ENCODE measurements at regions not wholly inside any gene's neighbourhood (a gene's known extent, or its start where the extent isn't known, plus 50 kb on each side); places are given as distances from the start of the nearest gene placed in this dataset.

DNA sequence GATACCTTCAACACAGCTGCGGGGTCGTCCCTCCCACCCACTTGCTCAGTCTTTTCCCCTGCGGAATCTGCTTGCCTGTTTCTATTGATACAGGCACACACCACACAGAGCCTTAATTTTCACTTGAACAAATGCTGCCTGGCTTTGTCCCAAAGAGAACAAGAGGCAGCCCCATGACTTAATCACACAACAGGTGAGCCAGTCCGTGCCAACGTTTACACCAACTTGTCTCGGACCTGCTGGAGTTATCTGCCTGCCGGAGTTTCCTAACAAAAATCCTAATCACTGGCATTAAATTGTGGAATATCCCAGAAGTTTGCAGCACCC is 186.8 kb upstream of the RREB1 start:
- intact Hi-C loops (cut with micrococcal nuclease) = no loop called here
- Mint-ChIP-seq H3K27ac (ENCODE audit: low read depth, unreplicated experiment) (no peak overlapping the region), H3K9me3 (ENCODE audit: unreplicated experiment) (no peaks in the 10 kb centered on the region), H3K4me1 (ENCODE audit: insufficient read depth, unreplicated experiment) (peaks cover 28% of the 10 kb centered on the region), H3K4me3 (ENCODE audit: unreplicated experiment) (no peak overlapping the region), H3K36me3 (ENCODE audit: insufficient read depth, unreplicated experiment) (no peaks in the 10 kb centered on the region), H3K27me3 (ENCODE audit: insufficient read depth, unreplicated experiment) (no peaks in the 10 kb centered on the region)
- ChIA-PET CTCF (interaction anchor here (0.5 kb wide), 1 partner anchor 71 kb away, joined by 3 read pairs; no protein-coding TSS in a partner anchor), POLR2A (no interaction called here)
- no peak for DNase-seq (ENCODE audit: unreplicated experiment)
- TF ChIP-seq, protein P1, sequence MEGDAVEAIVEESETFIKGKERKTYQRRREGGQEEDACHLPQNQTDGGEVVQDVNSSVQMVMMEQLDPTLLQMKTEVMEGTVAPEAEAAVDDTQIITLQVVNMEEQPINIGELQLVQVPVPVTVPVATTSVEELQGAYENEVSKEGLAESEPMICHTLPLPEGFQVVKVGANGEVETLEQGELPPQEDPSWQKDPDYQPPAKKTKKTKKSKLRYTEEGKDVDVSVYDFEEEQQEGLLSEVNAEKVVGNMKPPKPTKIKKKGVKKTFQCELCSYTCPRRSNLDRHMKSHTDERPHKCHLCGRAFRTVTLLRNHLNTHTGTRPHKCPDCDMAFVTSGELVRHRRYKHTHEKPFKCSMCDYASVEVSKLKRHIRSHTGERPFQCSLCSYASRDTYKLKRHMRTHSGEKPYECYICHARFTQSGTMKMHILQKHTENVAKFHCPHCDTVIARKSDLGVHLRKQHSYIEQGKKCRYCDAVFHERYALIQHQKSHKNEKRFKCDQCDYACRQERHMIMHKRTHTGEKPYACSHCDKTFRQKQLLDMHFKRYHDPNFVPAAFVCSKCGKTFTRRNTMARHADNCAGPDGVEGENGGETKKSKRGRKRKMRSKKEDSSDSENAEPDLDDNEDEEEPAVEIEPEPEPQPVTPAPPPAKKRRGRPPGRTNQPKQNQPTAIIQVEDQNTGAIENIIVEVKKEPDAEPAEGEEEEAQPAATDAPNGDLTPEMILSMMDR (IDR thresholded peaks at IDR 0.05; ENCODE audit: unreplicated experiment) = no peak
- no TSS peak for BruUV-seq (replicated peaks)

DNA sequence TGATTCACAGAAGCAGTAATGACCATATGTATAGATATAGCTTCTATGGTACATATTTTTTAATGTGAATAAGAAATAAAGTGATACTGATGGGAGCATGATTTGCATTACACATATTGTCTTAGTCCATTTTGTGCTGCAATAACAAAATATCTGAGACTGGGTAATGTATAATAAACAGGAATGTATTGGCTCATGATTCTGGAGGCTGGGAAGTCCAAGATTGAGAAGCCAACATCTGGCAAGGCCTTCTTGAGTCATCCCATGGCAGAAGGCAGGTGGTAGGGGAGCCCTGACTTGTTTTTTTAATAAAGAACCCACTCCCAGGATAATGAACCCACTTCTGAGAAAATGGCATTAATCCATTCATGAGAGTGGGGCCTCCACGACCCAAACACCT is 185.6 kb upstream of the RREB1 start:
- intact Hi-C loops (cut with micrococcal nuclease) = no loop called here
- ChIA-PET POLR2A (interaction anchor here (0.7 kb wide), 1 partner anchor 206 kb away, joined by 3 read pairs; no protein-coding TSS in a partner anchor), CTCF (no interaction called here)
- H3K4me1 Mint-ChIP-seq (ENCODE audit: insufficient read depth, unreplicated experiment) = peaks cover 25% of the 10 kb centered on the region
- no peak overlapping the region for H3K27ac Mint-ChIP-seq (ENCODE audit: low read depth, unreplicated experiment)
- no peaks in the 10 kb centered on the region for H3K36me3 Mint-ChIP-seq (ENCODE audit: insufficient read depth, unreplicated experiment)
- no peaks in the 10 kb centered on the region for H3K9me3 Mint-ChIP-seq (ENCODE audit: unreplicated experiment)
- TF ChIP-seq, protein P1 (IDR thresholded peaks at IDR 0.05; ENCODE audit: unreplicated experiment) = no peak
- BruUV-seq (replicated peaks) = no TSS peak
- no peaks in the 10 kb centered on the region for H3K27me3 Mint-ChIP-seq (ENCODE audit: insufficient read depth, unreplicated experiment)
- DNase-seq (ENCODE audit: unreplicated experiment) = no peak
- H3K4me3 Mint-ChIP-seq (ENCODE audit: unreplicated experiment) = no peak overlapping the region

DNA sequence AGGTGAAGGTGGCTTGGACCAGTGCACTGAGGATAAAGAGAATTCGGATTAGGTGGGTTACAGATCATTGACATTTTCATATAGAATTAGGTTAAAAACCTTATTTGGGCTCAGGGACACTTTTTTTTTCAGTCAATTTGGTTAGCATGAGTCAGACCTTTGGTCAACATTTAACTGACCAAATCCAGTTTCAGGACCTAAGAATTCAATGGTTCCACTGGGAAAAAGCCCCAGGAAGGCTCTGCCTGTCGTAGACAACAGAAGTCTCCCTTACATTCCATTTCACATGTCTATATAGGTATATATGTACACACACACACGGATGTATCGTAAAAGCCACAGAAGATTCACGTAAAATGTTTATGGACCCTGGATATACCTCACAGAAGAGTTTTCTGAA is 184.2 kb upstream of the RREB1 start:
- no peaks in the 10 kb centered on the region for H3K9me3 Mint-ChIP-seq (ENCODE audit: unreplicated experiment)

DNA sequence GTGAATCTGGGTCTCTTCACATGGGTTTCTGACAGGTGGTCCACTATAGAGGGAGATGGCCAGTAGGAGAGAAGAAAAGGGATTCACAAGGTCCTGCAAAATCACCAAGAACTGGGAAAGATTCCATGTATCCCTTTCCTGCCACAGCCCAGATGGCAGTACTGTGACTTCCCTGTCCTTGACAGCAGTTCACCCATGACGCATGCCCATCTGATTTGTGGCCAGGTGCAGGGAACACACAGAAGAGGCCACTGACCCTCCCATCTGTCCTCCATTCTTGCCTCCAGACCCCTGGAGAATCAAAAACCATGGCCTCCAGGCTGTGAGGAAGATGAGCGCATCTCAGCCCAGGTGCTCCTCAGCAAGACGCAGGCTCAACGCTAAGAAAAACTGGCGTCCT is 183.1 kb upstream of the RREB1 start:
- DNase-seq (ENCODE audit: unreplicated experiment) = no peak
- no peak overlapping the region for H3K4me3 Mint-ChIP-seq (ENCODE audit: unreplicated experiment)
- intact Hi-C loops (cut with micrococcal nuclease) = no loop called here
- TF ChIP-seq, protein P1 (IDR thresholded peaks at IDR 0.05; ENCODE audit: unreplicated experiment) = no peak
- H3K36me3 Mint-ChIP-seq (ENCODE audit: insufficient read depth, unreplicated experiment) = no peaks in the 10 kb centered on the region
- no peaks in the 10 kb centered on the region for H3K27me3 Mint-ChIP-seq (ENCODE audit: insufficient read depth, unreplicated experiment)
- no TSS peak for BruUV-seq (replicated peaks)
- H3K9me3 Mint-ChIP-seq (ENCODE audit: unreplicated experiment) = no peaks in the 10 kb centered on the region
- ChIA-PET CTCF (no interaction called here), POLR2A (no interaction called here)
- H3K27ac Mint-ChIP-seq (ENCODE audit: low read depth, unreplicated experiment) = no peak overlapping the region
- peaks cover 22% of the 10 kb centered on the region for H3K4me1 Mint-ChIP-seq (ENCODE audit: insufficient read depth, unreplicated experiment)

More for the DNA sequence above, 184.2 kb upstream of the RREB1 start:
- TF ChIP-seq, protein P1 (IDR thresholded peaks at IDR 0.05; ENCODE audit: unreplicated experiment) = no peak
- intact Hi-C loops (cut with micrococcal nuclease) = no loop called here
- ChIA-PET CTCF (no interaction called here), POLR2A (no interaction called here)
- Mint-ChIP-seq H3K4me1 (ENCODE audit: insufficient read depth, unreplicated experiment) (peaks cover 25% of the 10 kb centered on the region), H3K36me3 (ENCODE audit: insufficient read depth, unreplicated experiment) (no peaks in the 10 kb centered on the region), H3K4me3 (ENCODE audit: unreplicated experiment) (no peak overlapping the region), H3K27ac (ENCODE audit: low read depth, unreplicated experiment) (no peak overlapping the region), H3K27me3 (ENCODE audit: insufficient read depth, unreplicated experiment) (no peaks in the 10 kb centered on the region)
- BruUV-seq (replicated peaks) = no TSS peak
- DNase-seq (ENCODE audit: unreplicated experiment) = no peak

Data from MCF 10A (cell line).